Stomach smooth muscle (tissue), 2 donors: ENCODE measurements at regions not wholly inside any gene's neighbourhood (a gene's known extent, or its start where the extent isn't known, plus 50 kb on each side); places are given as distances from the start of the nearest gene placed in this dataset.

Source experiments
- H3K27ac ChIP-seq: one replicate; pipeline ENCODE4 v1.7.0; 2013; ENCODE audit warnings: mild to moderate bottlenecking, low read length, inconsistent platforms
- H3K27me3 ChIP-seq, 2 donors: one replicate each; pipeline ENCODE4 v1.7.0; 2013; ENCODE audit warnings: low read length in 2 of 2; ENCODE audit not compliant: insufficient read depth in 2 of 2, control insufficient read depth in 1 of 2
- H3K36me3 ChIP-seq, 2 donors: one replicate each; pipeline ENCODE4 v1.7.0; 2013; ENCODE audit warnings: low read length in 2 of 2; ENCODE audit not compliant: control insufficient read depth in 2 of 2, insufficient read depth in 2 of 2
- H3K4me1 ChIP-seq: one replicate; pipeline ENCODE4 v1.7.0; 2013; ENCODE audit warnings: low read length; ENCODE audit not compliant: control insufficient read depth, insufficient read depth
- H3K4me3 ChIP-seq, 2 donors: one replicate each; pipeline ENCODE4 v1.7.0; 2013; ENCODE audit warnings: low read length in 2 of 2
- H3K9ac ChIP-seq, 2 donors: one replicate each; pipeline ENCODE4 v1.7.0; 2013; ENCODE audit warnings: low read length in 2 of 2, mild to moderate bottlenecking in 1 of 2
- H3K9me3 ChIP-seq, 2 donors: one replicate each; pipeline ENCODE4 v1.7.0; 2013; ENCODE audit warnings: low read length in 2 of 2; ENCODE audit not compliant: control insufficient read depth in 2 of 2
- donor health status: healthy.
- donor health status: Pancreatic carcinoma.

- Histone ChIP-seq H3K36me3 (no peaks in the 10 kb centered on the region), H3K4me1 (no peaks in the 10 kb centered on the region), H3K9ac (no peak overlapping the region), H3K27me3 (no peaks in the 10 kb centered on the region), H3K4me3 (no peak overlapping the region), H3K27ac (no peak overlapping the region), H3K9me3 (no peaks in the 10 kb centered on the region)
Observed at GRCh38 chr2:163247156-163247846, 408.7 kb upstream of the KCNH7 start.

GRCh38 chr2:163246135-163246534, 407.6 kb upstream of the KCNH7 start:
- Histone ChIP-seq H3K4me1 (no peaks in the 10 kb centered on the region), H3K9me3 (no peaks in the 10 kb centered on the region), H3K36me3 (no peaks in the 10 kb centered on the region), H3K27ac (no peak overlapping the region), H3K9ac (no peak overlapping the region), H3K4me3 (no peak overlapping the region), H3K27me3 (no peaks in the 10 kb centered on the region)

- H3K4me1 ChIP-seq, result no peaks in the 10 kb centered on the region
- H3K36me3 ChIP-seq, result no peaks in the 10 kb centered on the region
- H3K27me3 ChIP-seq, result no peaks in the 10 kb centered on the region
- no peak overlapping the region for H3K4me3 ChIP-seq
- no peak overlapping the region for H3K27ac ChIP-seq
- H3K9ac ChIP-seq, result no peak overlapping the region
- no peaks in the 10 kb centered on the region for H3K9me3 ChIP-seq
Observed at GRCh38 chr2:163236553-163236952, 398.0 kb upstream of the KCNH7 start.

GRCh38 chr2:163231666-163232065, 393.1 kb upstream of the KCNH7 start:
- Histone ChIP-seq H3K4me3 (no peak overlapping the region), H3K9me3 (no peaks in the 10 kb centered on the region), H3K36me3 (no peaks in the 10 kb centered on the region), H3K9ac (no peak overlapping the region), H3K4me1 (no peaks in the 10 kb centered on the region), H3K27me3 (no peaks in the 10 kb centered on the region), H3K27ac (no peak overlapping the region)

GRCh38 chr2:163213661-163214081, 375.1 kb upstream of the KCNH7 start:
- no peaks in the 10 kb centered on the region for H3K9me3 ChIP-seq
- H3K4me1 ChIP-seq, result no peaks in the 10 kb centered on the region
- H3K36me3 ChIP-seq, result no peaks in the 10 kb centered on the region
- H3K4me3 ChIP-seq, result no peak overlapping the region
- no peak overlapping the region for H3K9ac ChIP-seq
- no peak overlapping the region for H3K27ac ChIP-seq
- no peaks in the 10 kb centered on the region for H3K27me3 ChIP-seq

GRCh38 chr2:163210430-163210918, 371.9 kb upstream of the KCNH7 start:
- no peaks in the 10 kb centered on the region for H3K27me3 ChIP-seq
- H3K36me3 ChIP-seq, result no peaks in the 10 kb centered on the region
- no peak overlapping the region for H3K27ac ChIP-seq
- H3K4me3 ChIP-seq, result no peak overlapping the region
- H3K4me1 ChIP-seq, result no peaks in the 10 kb centered on the region
- H3K9ac ChIP-seq, result no peak overlapping the region
- H3K9me3 ChIP-seq, result no peaks in the 10 kb centered on the region

- Histone ChIP-seq H3K36me3 (no peaks in the 10 kb centered on the region), H3K4me1 (no peaks in the 10 kb centered on the region), H3K27ac (no peak overlapping the region), H3K27me3 (no peaks in the 10 kb centered on the region), H3K9ac (no peak overlapping the region), H3K4me3 (no peak overlapping the region), H3K9me3 (no peaks in the 10 kb centered on the region)
Observed at GRCh38 chr2:163207693-163208370, 369.3 kb upstream of the KCNH7 start.

GRCh38 chr2:163205589-163206254, 367.2 kb upstream of the KCNH7 start:
- Histone ChIP-seq H3K27me3 (no peaks in the 10 kb centered on the region), H3K9me3 (no peaks in the 10 kb centered on the region), H3K4me1 (no peaks in the 10 kb centered on the region), H3K36me3 (no peaks in the 10 kb centered on the region), H3K9ac (no peak overlapping the region), H3K4me3 (no peak overlapping the region), H3K27ac (no peak overlapping the region)

- Histone ChIP-seq H3K4me3 (no peak overlapping the region), H3K9ac (no peak overlapping the region)
Observed at GRCh38 chr2:163200741-163201140, 362.2 kb upstream of the KCNH7 start.

GRCh38 chr2:163198972-163199371, 360.4 kb upstream of the KCNH7 start:
- Histone ChIP-seq H3K36me3 (no peaks in the 10 kb centered on the region), H3K4me1 (no peaks in the 10 kb centered on the region), H3K4me3 (no peak overlapping the region), H3K9me3 (no peaks in the 10 kb centered on the region), H3K27me3 (no peaks in the 10 kb centered on the region), H3K27ac (no peak overlapping the region), H3K9ac (no peak overlapping the region)

More at GRCh38 chr2:163200741-163201140, 362.2 kb upstream of the KCNH7 start:
- Histone ChIP-seq H3K4me1 (no peaks in the 10 kb centered on the region), H3K27ac (no peak overlapping the region), H3K36me3 (no peaks in the 10 kb centered on the region), H3K27me3 (no peaks in the 10 kb centered on the region), H3K9me3 (no peaks in the 10 kb centered on the region)
